GM20000 (cell line): ENCODE measurements at regions not wholly inside any gene's neighbourhood (a gene's known extent, or its start where the extent isn't known, plus 50 kb on each side); places are given as distances from the start of the nearest gene placed in this dataset.

Experiments
- DNase-seq: peaks from one replicate; pipeline ENCODE4 v3.0.0; 2012; ENCODE audit warnings: low spot score
- TF ChIP-seq, protein P1 (sequence below): IDR thresholded peaks from 2 replicates; pipeline ENCODE4 v1.5.1; 2012; ENCODE audit warnings: mild to moderate bottlenecking, control low read depth; ENCODE audit errors: extremely low read depth, missing control alignments

DNA sequence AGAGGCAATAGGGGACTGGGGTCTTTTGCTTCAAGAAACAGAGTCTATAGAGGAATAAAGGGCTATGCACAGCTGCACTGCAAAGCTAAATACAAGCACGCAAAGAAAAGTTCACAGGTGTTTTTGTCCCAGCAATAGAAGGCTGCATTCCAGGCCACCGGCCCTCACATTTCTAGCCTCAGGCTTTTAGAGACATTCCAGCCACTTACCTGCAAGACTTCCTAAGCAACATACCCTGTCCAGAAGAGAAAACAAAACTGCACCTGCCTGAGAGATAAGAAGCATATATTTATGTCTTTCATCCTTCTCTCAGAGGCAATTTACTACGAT is 220.5 kb downstream of the OPA1 start:
- no peak for DNase-seq
- TF ChIP-seq, protein P1, sequence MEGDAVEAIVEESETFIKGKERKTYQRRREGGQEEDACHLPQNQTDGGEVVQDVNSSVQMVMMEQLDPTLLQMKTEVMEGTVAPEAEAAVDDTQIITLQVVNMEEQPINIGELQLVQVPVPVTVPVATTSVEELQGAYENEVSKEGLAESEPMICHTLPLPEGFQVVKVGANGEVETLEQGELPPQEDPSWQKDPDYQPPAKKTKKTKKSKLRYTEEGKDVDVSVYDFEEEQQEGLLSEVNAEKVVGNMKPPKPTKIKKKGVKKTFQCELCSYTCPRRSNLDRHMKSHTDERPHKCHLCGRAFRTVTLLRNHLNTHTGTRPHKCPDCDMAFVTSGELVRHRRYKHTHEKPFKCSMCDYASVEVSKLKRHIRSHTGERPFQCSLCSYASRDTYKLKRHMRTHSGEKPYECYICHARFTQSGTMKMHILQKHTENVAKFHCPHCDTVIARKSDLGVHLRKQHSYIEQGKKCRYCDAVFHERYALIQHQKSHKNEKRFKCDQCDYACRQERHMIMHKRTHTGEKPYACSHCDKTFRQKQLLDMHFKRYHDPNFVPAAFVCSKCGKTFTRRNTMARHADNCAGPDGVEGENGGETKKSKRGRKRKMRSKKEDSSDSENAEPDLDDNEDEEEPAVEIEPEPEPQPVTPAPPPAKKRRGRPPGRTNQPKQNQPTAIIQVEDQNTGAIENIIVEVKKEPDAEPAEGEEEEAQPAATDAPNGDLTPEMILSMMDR = no peak

DNA sequence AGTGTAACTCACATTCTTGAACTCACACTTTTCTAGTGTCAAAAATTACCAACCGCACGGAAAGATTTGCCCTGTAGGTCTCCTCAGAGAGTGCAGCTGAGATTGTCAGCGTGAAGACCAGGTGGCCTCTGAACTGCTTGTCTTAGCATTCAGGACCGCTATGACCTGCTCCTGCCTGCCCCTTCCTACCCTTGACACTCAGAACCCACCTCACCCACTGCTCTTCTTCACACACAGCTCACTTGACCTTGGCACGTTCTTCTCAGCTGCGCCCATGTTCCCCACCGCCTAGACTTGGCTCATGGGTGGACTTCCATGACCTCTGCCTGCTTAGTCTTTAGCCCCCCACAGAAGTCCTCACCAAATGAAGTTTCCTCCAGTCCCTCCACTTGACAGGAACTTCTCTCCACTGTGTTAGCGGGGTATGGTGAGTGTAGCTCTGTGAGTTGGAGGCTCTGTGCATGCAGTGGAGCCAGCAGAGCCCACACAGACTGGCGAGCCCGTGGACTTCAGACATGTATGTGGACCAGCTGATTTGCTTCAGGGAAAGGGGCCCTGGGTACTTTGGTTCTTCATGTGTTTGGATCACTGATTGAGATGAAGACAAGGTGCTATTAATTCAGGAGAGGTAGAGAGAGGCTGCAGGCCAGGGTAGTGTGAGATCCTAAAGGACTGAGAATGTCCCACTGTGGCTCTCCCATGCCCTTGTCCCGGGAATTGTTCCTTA is 221.3 kb downstream of the OPA1 start:
- no peak for DNase-seq
- TF ChIP-seq, protein P1 = no peak

DNA sequence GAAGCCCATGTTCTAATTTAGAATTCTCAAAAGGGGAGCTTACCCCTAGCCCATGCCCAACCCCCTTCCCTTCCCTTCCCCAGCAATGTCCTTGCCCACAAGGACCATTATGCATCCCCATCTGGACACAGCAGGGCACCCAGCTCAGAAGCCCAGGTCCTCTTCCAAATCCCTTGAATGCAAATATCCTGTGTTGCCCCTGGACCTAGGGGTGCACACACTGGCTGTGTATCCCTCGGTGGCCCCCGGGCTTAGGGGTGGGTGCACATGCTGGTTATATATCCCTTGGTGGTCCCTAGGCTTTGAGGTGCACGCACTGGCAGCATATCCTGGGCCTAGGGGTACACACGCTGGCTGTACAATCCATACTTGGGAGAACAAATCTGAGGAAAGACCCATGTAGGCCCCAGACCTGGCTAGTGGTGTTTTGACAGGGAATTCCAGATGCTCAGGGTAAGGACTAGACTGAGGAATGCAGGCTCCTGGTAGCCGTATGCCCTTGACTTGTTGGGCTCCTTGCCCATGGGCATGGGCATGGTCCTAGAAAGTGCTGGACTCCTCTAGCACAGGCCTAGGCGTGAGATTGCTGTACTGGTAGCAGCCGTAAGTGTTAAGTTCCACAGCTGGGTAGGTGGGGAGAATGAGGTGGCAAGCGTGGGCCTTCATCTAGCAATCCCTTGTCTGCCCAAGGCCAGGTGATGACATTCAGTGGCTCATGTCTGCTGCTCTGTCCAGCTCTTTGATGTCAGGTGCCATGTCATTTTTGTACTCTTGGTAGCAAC is 222.4 kb downstream of the OPA1 start:
- TF ChIP-seq, protein P1 = no peak
- DNase-seq = no peak

DNA sequence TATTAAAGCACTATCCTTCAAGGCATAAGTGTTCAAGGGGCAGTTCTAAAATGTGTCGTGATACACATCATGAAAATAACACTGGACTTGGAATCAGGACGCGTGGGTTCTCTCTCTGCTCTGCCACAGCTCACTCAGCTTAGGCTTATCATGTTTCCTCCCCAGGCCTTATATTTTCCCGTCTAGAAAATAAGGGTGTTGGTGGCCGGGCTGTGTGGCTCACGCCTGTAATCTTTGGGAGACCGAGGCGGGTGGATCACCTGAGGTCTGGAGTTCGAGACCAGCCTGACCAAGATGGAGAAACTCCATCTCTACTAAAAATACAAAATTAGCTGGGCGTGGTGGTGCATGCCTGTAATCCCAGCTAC is 223.0 kb downstream of the OPA1 start:
- DNase-seq = no peak
- TF ChIP-seq, protein P1 = no peak

DNA sequence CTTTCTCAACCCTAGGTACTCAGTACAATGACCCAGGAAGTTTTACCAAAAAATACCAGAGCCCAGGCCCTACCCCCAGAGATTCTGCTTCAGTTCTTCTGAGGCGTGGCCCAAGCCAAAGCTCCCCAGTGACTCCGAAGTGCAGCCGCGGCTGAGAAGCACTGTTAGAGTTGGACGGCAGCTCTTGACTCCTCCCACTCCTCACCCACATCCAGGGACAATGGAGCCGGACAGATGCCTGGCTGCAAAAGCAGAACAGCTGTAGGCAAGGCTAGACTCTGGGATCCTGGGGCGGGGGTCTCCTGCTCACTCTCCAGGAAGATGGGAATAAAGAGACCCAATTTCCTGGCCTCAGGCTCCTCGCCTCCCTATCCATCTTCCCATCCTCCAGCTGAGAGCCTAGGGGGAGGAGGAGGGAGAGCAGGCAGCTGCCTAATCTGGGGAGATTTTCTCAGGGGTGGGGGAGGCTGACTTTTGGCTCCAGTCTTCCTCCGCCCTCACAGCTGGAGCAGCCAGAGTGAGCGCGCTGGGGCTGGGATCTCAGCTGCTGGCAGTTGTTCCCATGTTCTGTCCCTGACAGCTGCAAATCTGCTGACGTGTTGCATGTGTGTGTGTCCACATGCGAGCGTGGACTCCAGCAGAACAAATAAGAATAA is 223.8 kb downstream of the OPA1 start:
- TF ChIP-seq, protein P1 = no peak
- no peak for DNase-seq

DNA sequence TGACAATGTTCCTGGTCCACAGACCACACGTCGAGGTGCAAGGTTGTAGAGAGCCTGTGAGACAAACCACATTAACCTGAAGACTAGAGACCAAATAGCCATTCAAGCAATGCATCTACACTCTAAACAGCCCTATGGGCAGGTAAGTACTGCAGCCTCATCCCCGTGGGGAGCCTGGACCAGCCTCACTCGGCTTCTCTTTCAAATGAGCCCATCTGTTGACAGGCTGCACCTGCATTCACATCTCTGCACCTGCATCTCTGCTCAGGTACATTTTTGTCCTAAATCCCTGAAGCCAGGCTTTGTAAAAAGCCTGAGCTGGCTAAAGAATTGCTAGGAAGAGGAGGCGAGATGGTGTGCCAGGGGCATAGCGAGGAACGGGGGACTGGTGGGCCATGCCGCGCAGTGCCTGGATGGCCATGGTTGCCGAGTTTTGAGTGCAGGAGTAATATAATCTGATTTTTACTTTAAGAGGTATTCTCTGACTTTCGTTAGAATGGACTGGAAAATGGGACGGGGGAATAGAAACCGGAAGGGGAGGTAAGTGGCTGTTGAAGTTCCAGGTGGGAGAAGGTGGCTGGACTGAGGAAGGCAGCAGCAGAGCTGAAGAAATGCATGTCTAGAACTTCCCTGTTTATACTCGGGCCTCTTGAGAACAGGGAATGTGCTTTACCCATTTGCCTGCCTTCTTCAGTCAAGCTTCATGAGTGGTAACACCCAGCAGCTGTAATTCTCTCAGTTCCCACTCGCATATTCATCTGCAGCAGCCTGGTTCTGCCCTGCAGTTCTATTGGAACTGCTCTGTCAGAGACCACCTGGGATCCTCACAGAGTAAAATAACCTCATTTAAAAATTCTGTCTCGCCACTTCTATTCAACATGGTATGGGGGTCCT is 226.4 kb downstream of the OPA1 start:
- DNase-seq = no peak
- TF ChIP-seq, protein P1 = no peak
